ENCODE measurements at regions not wholly inside any gene's neighbourhood (a gene's known extent, or its start where the extent isn't known, plus 50 kb on each side); places are given as distances from the start of the nearest gene placed in this dataset.

DNA sequence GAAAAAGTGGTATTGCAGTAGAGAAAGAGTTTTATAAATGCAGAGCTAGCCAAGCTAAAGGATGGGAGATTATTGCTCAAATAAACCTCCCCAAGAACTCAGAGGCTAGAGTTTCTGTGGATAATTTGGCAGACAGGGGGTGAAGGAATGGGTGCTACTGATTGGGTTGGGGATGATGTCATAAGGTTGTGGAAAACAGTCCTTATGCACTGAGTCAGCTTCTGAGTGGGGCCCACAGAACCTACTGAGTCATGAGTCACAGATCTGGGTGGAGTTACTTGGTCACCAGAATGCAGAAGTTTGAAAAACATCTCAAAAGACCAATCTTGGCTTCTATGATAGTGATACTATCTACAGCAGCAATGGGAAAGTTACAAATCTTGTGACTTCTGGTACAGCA, 1146.7 kb downstream of the TYW1 start:
- Mint-ChIP-seq H3K27ac (no peak overlapping the region), H3K27me3 (peaks cover 0 to 5% of the 10 kb centered on the region in 2 donors), H3K4me1 (no peaks in the 10 kb centered on the region), H3K36me3 (no peaks in the 10 kb centered on the region), H3K9me3 (peaks cover 25 to 30% of the 10 kb centered on the region in 2 donors), H3K4me3 (no peak overlapping the region)
- ATAC-seq (replicated peaks) (no peak), DNase-seq (no peak)

DNA sequence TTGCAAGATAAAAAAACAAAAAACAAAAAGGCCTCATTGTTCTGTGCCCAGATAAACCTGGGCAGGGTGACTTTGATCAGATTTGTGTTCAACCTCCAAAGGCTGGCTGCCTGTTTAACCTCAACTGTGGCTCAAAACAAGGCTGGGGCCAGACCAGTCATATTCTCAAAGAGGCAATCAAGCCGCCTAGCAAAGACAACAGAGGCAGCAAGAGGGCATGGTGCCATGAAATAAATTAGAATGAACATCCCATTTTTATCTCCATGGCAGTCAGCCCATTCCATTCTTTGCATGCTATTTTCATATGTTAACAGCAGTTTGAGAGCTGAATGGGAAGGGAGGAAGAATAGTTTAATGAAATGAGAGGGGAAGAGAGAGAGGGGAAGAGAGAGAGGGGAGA, 1150.3 kb downstream of the TYW1 start:
- Mint-ChIP-seq H3K27me3 (peaks cover 0 to 5% of the 10 kb centered on the region in 2 donors), H3K36me3 (no peaks in the 10 kb centered on the region), H3K4me3 (no peak overlapping the region), H3K9me3 (peaks cover 20 to 21% of the 10 kb centered on the region in 2 donors), H3K27ac (no peak overlapping the region), H3K4me1 (no peaks in the 10 kb centered on the region)
- ATAC-seq (replicated peaks) (no peak), DNase-seq (no peak)

DNA sequence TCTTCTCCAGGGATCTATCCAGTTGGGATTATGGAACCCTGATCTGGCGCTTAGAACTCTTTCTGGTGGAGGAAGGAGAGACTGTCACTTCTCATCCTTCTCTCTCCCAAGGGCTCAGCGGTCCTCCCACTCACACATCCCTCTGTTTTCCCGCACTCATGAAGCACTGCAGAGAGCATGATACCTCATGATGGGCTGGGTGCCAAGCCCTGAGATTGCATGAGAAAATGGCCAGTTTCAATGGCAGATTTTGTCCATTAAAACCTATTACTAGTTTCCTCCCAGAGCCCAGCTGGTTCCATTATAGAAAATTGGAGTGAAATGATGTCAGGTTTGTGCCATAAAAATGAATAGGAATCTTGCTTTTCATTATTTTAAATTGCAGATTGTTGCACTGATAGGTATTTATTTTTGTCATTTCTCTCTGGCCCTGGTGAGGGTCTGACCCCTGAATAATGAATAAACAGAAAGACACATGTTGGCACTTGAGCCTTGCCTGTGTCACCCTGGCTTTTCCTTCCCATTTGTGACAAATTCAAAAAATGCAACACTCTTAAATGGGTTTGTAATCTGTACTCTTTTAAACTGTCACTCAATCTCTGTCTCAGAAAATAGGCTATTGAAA, 1151.1 kb downstream of the TYW1 start:
- no peaks in the 10 kb centered on the region for H3K36me3 Mint-ChIP-seq
- peaks cover 0 to 5% of the 10 kb centered on the region in 2 donors for H3K27me3 Mint-ChIP-seq
- ATAC-seq (replicated peaks) (no peak), DNase-seq (no peak)
- no peak overlapping the region for H3K27ac Mint-ChIP-seq
- peaks cover 16 to 17% of the 10 kb centered on the region in 2 donors for H3K9me3 Mint-ChIP-seq
- no peak overlapping the region for H3K4me3 Mint-ChIP-seq
- H3K4me1 Mint-ChIP-seq = no peaks in the 10 kb centered on the region

- no peak for ATAC-seq (replicated peaks)
- H3K27me3 Mint-ChIP-seq = peaks cover 0 to 5% of the 10 kb centered on the region in 2 donors
- H3K4me1 Mint-ChIP-seq = no peaks in the 10 kb centered on the region
- H3K9me3 Mint-ChIP-seq = peaks cover 12 to 13% of the 10 kb centered on the region in 2 donors
- H3K27ac Mint-ChIP-seq = no peak overlapping the region
- H3K36me3 Mint-ChIP-seq = no peaks in the 10 kb centered on the region
- H3K4me3 Mint-ChIP-seq = no peak overlapping the region
- no peak for DNase-seq
Measured at GRCh38 chr7:68148440-68148839, 1151.8 kb downstream of the TYW1 start.

DNA sequence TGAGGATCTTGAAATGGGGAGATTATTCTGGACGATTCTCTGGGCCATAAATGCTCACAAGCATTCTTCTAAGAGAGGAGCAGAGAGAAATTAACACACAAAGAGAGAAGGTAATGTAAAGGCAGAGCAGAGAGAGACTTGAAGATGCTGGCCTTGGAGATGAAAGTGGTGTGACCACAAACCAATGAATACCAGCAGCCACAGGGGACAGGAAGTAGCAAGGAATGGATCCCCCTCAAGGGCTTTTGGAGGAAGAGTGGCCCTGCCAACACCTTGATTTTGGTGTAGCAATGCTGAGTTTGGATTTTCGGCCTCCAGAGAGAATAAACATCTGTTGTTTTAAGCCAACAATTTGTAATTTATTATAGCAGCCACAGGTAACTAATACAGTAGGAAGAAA, 1155.6 kb downstream of the TYW1 start:
- Mint-ChIP-seq H3K9me3 (peaks cover 0 to 5% of the 10 kb centered on the region in 2 donors), H3K27ac (no peak overlapping the region), H3K4me3 (no peak overlapping the region), H3K27me3 (peaks cover 0 to 1% of the 10 kb centered on the region in 2 donors), H3K36me3 (no peaks in the 10 kb centered on the region), H3K4me1 (no peaks in the 10 kb centered on the region)
- DNase-seq = no peak
- ATAC-seq (replicated peaks) = no peak

- H3K27me3 Mint-ChIP-seq = no peaks in the 10 kb centered on the region
Measured at GRCh38 chr7:68155676-68156075, 1159.0 kb downstream of the TYW1 start.

GRCh38 chr7:68158686-68159295, 1162.2 kb downstream of the TYW1 start:
- DNase-seq (no peak), ATAC-seq (replicated peaks) (no peak)
- Mint-ChIP-seq H3K27me3 (no peaks in the 10 kb centered on the region), H3K4me3 (no peak overlapping the region), H3K9me3 (peaks cover 5 to 12% of the 10 kb centered on the region in 2 donors), H3K27ac (no peak overlapping the region), H3K4me1 (no peaks in the 10 kb centered on the region), H3K36me3 (no peaks in the 10 kb centered on the region)

More at GRCh38 chr7:68155676-68156075, 1159.0 kb downstream of the TYW1 start:
- H3K4me1 Mint-ChIP-seq = no peaks in the 10 kb centered on the region
- DNase-seq (no peak), ATAC-seq (replicated peaks) (no peak)
- no peak overlapping the region for H3K27ac Mint-ChIP-seq
- H3K36me3 Mint-ChIP-seq = no peaks in the 10 kb centered on the region
- no peak overlapping the region for H3K4me3 Mint-ChIP-seq
- peaks cover 5 to 10% of the 10 kb centered on the region in 2 donors for H3K9me3 Mint-ChIP-seq

GRCh38 chr7:68162712-68163111, 1166.1 kb downstream of the TYW1 start:
- no peaks in the 10 kb centered on the region for H3K27me3 Mint-ChIP-seq
- H3K36me3 Mint-ChIP-seq = no peaks in the 10 kb centered on the region
- no peak for ATAC-seq (replicated peaks)
- no peaks in the 10 kb centered on the region for H3K4me1 Mint-ChIP-seq
- peaks cover 5 to 7% of the 10 kb centered on the region in 2 donors for H3K9me3 Mint-ChIP-seq
- no peak overlapping the region for H3K27ac Mint-ChIP-seq
- DNase-seq = no peak
- H3K4me3 Mint-ChIP-seq = no peak overlapping the region

- H3K36me3 Mint-ChIP-seq = no peaks in the 10 kb centered on the region
- no peaks in the 10 kb centered on the region for H3K4me1 Mint-ChIP-seq
- H3K27me3 Mint-ChIP-seq = no peaks in the 10 kb centered on the region
- ATAC-seq (replicated peaks) (no peak), DNase-seq (no peak)
- H3K4me3 Mint-ChIP-seq = no peak overlapping the region
- H3K9me3 Mint-ChIP-seq = peaks cover 0 to 2% of the 10 kb centered on the region in 2 donors
- no peak overlapping the region for H3K27ac Mint-ChIP-seq
Measured at GRCh38 chr7:68166525-68166924, 1169.9 kb downstream of the TYW1 start.

DNA sequence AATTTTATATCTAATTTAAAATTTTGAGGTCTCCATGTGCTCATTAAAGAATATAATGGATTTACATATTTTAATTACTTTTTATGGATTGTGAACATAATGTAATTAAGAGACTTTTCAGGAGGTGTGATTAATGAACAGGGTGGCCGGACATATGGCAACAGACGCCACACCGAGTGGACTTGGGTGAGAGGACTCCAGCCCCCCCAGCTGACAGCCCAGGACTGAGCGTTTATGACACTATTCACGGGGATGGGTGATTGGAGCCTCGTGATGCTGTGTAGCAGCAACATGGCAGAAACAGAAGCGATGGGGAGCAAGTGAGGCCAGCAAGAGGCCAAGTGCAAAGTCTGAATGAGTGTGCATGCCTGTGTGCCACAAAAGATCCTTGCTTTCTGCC, 1176.9 kb downstream of the TYW1 start:
- DNase-seq (no peak), ATAC-seq (replicated peaks) (no peak)
- Mint-ChIP-seq H3K4me1 (no peaks in the 10 kb centered on the region), H3K27ac (no peak overlapping the region), H3K4me3 (no peak overlapping the region), H3K36me3 (no peaks in the 10 kb centered on the region), H3K9me3 (no peaks in the 10 kb centered on the region), H3K27me3 (no peaks in the 10 kb centered on the region)

- H3K36me3 Mint-ChIP-seq = no peaks in the 10 kb centered on the region
- no peaks in the 10 kb centered on the region for H3K9me3 Mint-ChIP-seq
- no peak overlapping the region for H3K27ac Mint-ChIP-seq
- DNase-seq (peak; percentile 31), ATAC-seq (replicated peaks) (peak; percentile 78 to 81)
- H3K4me3 Mint-ChIP-seq = no peak overlapping the region
- no peaks in the 10 kb centered on the region for H3K4me1 Mint-ChIP-seq
- no peaks in the 10 kb centered on the region for H3K27me3 Mint-ChIP-seq
Measured at GRCh38 chr7:68176974-68177373, 1180.3 kb downstream of the TYW1 start.

- H3K36me3 Mint-ChIP-seq = no peaks in the 10 kb centered on the region
- DNase-seq (no peak), ATAC-seq (replicated peaks) (no peak)
- peaks cover 0 to 2% of the 10 kb centered on the region in 2 donors for H3K9me3 Mint-ChIP-seq
- no peaks in the 10 kb centered on the region for H3K4me1 Mint-ChIP-seq
- H3K27me3 Mint-ChIP-seq = no peaks in the 10 kb centered on the region
- no peak overlapping the region for H3K27ac Mint-ChIP-seq
- H3K4me3 Mint-ChIP-seq = no peak overlapping the region
Measured at GRCh38 chr7:68180761-68181160, 1184.1 kb downstream of the TYW1 start.

- Mint-ChIP-seq H3K36me3 (no peaks in the 10 kb centered on the region), H3K4me3 (no peak overlapping the region), H3K27me3 (no peaks in the 10 kb centered on the region), H3K27ac (no peak overlapping the region), H3K4me1 (no peaks in the 10 kb centered on the region), H3K9me3 (peaks cover 0 to 2% of the 10 kb centered on the region in 2 donors)
- DNase-seq (no peak), ATAC-seq (replicated peaks) (no peak)
Measured at GRCh38 chr7:68183176-68183575, 1186.5 kb downstream of the TYW1 start.

- Mint-ChIP-seq H3K4me3 (no peak overlapping the region), H3K27ac (no peak overlapping the region), H3K9me3 (peaks cover 0 to 2% of the 10 kb centered on the region in 2 donors), H3K36me3 (no peaks in the 10 kb centered on the region), H3K27me3 (no peaks in the 10 kb centered on the region), H3K4me1 (no peaks in the 10 kb centered on the region)
- DNase-seq = no peak
- ATAC-seq (replicated peaks) = no peak
Measured at GRCh38 chr7:68185631-68186456, 1189.2 kb downstream of the TYW1 start.

DNA sequence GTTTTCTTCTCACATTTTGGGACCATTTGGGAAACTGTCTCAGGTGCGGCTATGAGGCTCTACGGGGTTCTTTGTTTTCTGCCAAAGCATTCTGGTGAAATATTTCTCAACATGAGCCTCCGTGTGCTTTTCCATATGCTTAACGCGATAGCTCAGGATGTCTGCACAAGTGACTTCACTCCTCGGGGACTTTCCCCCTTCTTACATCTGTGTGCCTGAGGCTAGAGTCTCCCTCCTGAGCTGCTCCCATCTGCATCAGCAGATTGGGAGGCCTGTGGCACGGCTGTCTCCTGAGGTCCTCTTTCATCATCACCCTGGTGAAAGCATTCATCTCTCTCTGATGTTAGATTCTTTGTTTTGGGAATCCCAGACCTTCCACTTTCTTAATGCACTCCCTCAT, 1190.9 kb downstream of the TYW1 start:
- H3K9me3 Mint-ChIP-seq = peaks cover 0 to 4% of the 10 kb centered on the region in 2 donors
- H3K27me3 Mint-ChIP-seq = no peaks in the 10 kb centered on the region
- H3K36me3 Mint-ChIP-seq = no peaks in the 10 kb centered on the region
- no peak for ATAC-seq (replicated peaks)
- DNase-seq = no peak
- no peaks in the 10 kb centered on the region for H3K4me1 Mint-ChIP-seq
- H3K4me3 Mint-ChIP-seq = no peak overlapping the region
- no peak overlapping the region for H3K27ac Mint-ChIP-seq

Data from stimulated activated naive B cell treated with anti-CD40 and anti-IgM and Interleukin-4, amounts not matched to agents 10 μg/mL and 1 μg/mL and 100 μg/mL, for 72 hours (primary cell).